ENCODE measurements at regions not wholly inside any gene's neighbourhood (a gene's known extent, or its start where the extent isn't known, plus 50 kb on each side); places are given as distances from the start of the nearest gene placed in this dataset.

- CTCF ChIA-PET = no interaction called here
- Histone ChIP-seq H4K20me1 (ENCODE audit: insufficient read depth) (no peaks in the 10 kb centered on the region), H3K4me1 (replicated peaks; ENCODE audit: insufficient read depth) (peaks cover 9% of the 10 kb centered on the region), H3K27ac (peak overlapping the region; percentile 18; the same call in 1 of the 2 replicates), H3K9me2 (ENCODE audit: insufficient read depth) (no peaks in the 10 kb centered on the region), H3K36me3 (ENCODE audit: low read depth) (no peaks in the 10 kb centered on the region), H3K79me2 (ENCODE audit: low read depth) (no peaks in the 10 kb centered on the region), H3K27me3 (ENCODE audit: insufficient read depth, low read depth) (no peaks in the 10 kb centered on the region), H2AFZ (peak overlapping the region; percentile 49; the same call in 1 of the 2 replicates), H3F3A (ENCODE audit: insufficient read depth, low read depth) (no peaks in the 10 kb centered on the region), H3K4me3 (no peak overlapping the region), H3K4me2 (peak overlapping the region; percentile 22; the same call in 1 of the 2 replicates), H3K9me3 (ENCODE audit: insufficient read depth, low read depth) (no peaks in the 10 kb centered on the region; the same call in 1 of the 2 replicates)
- intact Hi-C loops (cut with micrococcal nuclease; ENCODE audit: unreplicated experiment) = no loop called here
- no TSS peak for BruUV-seq (replicated peaks)
- POLR2A ChIA-PET (ENCODE audit: unreplicated experiment) = interaction anchor here (0.7 kb wide), 1 partner anchor 491 kb away, joined by 19 read pairs; no protein-coding TSS in a partner anchor
- TF ChIP-seq EZH2 (IDR thresholded peaks at IDR 0.05; ENCODE audit: low read depth) (no peak), CTCF (conservative IDR thresholded peaks at IDR 0.05) (no peak)
- DNase-seq = peak in 1 of 2 experiments; percentile 74
Observed at GRCh38 chr6:139970591-139970991, 596.1 kb upstream of the CITED2 start.

- H2AFZ ChIP-seq = no peak overlapping the region
- H3K27me3 ChIP-seq (ENCODE audit: insufficient read depth, low read depth) = no peaks in the 10 kb centered on the region
- ChIA-PET CTCF (no interaction called here), POLR2A (ENCODE audit: unreplicated experiment) (no interaction called here)
- H3K9me3 ChIP-seq (ENCODE audit: insufficient read depth, low read depth) = no peaks in the 10 kb centered on the region; the same call in 1 of the 2 replicates
- H3F3A ChIP-seq (ENCODE audit: insufficient read depth, low read depth) = no peaks in the 10 kb centered on the region
- intact Hi-C loops (cut with micrococcal nuclease; ENCODE audit: unreplicated experiment) = loop anchor here (10.0 kb wide), 1 partner anchor 83 kb away; no protein-coding TSS in a partner anchor
- H3K36me3 ChIP-seq (ENCODE audit: low read depth) = no peaks in the 10 kb centered on the region
- TF ChIP-seq CTCF (conservative IDR thresholded peaks at IDR 0.05) (no peak), EZH2 (IDR thresholded peaks at IDR 0.05; ENCODE audit: low read depth) (no peak)
- no peaks in the 10 kb centered on the region for H3K9me2 ChIP-seq (ENCODE audit: insufficient read depth)
- H3K27ac ChIP-seq = no peak overlapping the region
- H3K4me3 ChIP-seq = no peak overlapping the region
- H3K79me2 ChIP-seq (ENCODE audit: low read depth) = no peaks in the 10 kb centered on the region
- peaks cover 9% of the 10 kb centered on the region for H3K4me1 ChIP-seq (replicated peaks; ENCODE audit: insufficient read depth)
- H3K4me2 ChIP-seq = no peak overlapping the region
- DNase-seq = no peak
- no TSS peak for BruUV-seq (replicated peaks)
- H4K20me1 ChIP-seq (ENCODE audit: insufficient read depth) = no peaks in the 10 kb centered on the region
Observed at GRCh38 chr6:139967497-139967896, 593.0 kb upstream of the CITED2 start.

DNA sequence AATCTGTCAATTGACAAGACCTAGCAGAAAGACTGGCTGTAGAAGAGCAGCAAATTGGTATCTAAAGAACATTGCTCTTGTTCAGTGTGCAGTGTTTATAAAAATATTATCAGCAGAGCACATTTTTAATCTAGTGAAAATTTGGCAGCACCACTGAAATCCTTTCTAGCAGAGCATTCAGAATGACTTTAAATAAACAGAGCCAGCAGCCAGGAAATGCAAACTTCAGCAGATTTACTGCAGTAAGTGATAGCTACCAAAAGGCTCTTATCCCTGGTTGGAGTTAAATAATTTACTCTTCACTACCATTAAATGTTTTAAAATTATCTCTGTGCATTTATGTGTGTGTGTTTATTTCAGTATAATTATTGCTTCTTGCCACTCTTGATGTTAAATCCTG, 590.9 kb upstream of the CITED2 start:
- H2AFZ ChIP-seq = no peak overlapping the region
- TF ChIP-seq EZH2 (IDR thresholded peaks at IDR 0.05; ENCODE audit: low read depth) (no peak), CTCF (conservative IDR thresholded peaks at IDR 0.05) (no peak)

More for the DNA sequence above, 590.9 kb upstream of the CITED2 start:
- Histone ChIP-seq H3K27ac (no peak overlapping the region), H3K79me2 (ENCODE audit: low read depth) (no peaks in the 10 kb centered on the region), H4K20me1 (ENCODE audit: insufficient read depth) (no peaks in the 10 kb centered on the region), H3F3A (ENCODE audit: insufficient read depth, low read depth) (peaks cover 5% of the 10 kb centered on the region; the same call in 1 of the 2 replicates), H3K4me3 (no peak overlapping the region), H3K36me3 (ENCODE audit: low read depth) (no peaks in the 10 kb centered on the region), H3K4me1 (replicated peaks; ENCODE audit: insufficient read depth) (peaks cover 14% of the 10 kb centered on the region), H3K9me2 (ENCODE audit: insufficient read depth) (no peaks in the 10 kb centered on the region), H3K4me2 (no peak overlapping the region), H3K9me3 (ENCODE audit: insufficient read depth, low read depth) (no peaks in the 10 kb centered on the region), H3K27me3 (ENCODE audit: insufficient read depth, low read depth) (no peaks in the 10 kb centered on the region)
- POLR2A ChIA-PET (ENCODE audit: unreplicated experiment) = no interaction called here
- no TSS peak for BruUV-seq (replicated peaks)
- intact Hi-C loops (cut with micrococcal nuclease; ENCODE audit: unreplicated experiment) = loop anchor here (10.0 kb wide), 1 partner anchor 81 kb away; no protein-coding TSS in a partner anchor
- DNase-seq = no peak
- CTCF ChIA-PET = no interaction called here

Measured in PC-9 (cell line).